ENCODE measurements at regions not wholly inside any gene's neighbourhood (a gene's known extent, or its start where the extent isn't known, plus 50 kb on each side); places are given as distances from the start of the nearest gene placed in this dataset.
"Not testable (repeated sequence)": the region's sequence is repeated elsewhere in the genome, so short reads cannot be mapped to it uniquely, and the experiment has no call there.

- no peak for DNase-seq (ENCODE audit: low read depth)
These were observed 1168.4 kb downstream of the GATA3 start for GRCh38 chr10:9222917-9223316.

- no peak for DNase-seq (ENCODE audit: low read depth)
These were observed 1173.3 kb downstream of the GATA3 start for GRCh38 chr10:9227679-9228365.

- no peak for DNase-seq (ENCODE audit: low read depth)
These were observed 1174.3 kb downstream of the GATA3 start for GRCh38 chr10:9228771-9229170.

GRCh38 chr10:9229702-9230244, 1175.3 kb downstream of the GATA3 start:
- DNase-seq (ENCODE audit: low read depth): no peak

GRCh38 chr10:9230625-9231024, 1176.1 kb downstream of the GATA3 start:
- no peak for DNase-seq (ENCODE audit: low read depth)

GRCh38 chr10:9234191-9234590, 1179.7 kb downstream of the GATA3 start:
- no peak for DNase-seq (ENCODE audit: low read depth)

GRCh38 chr10:9238041-9238440, 1183.6 kb downstream of the GATA3 start:
- DNase-seq (ENCODE audit: low read depth): no peak

DNA sequence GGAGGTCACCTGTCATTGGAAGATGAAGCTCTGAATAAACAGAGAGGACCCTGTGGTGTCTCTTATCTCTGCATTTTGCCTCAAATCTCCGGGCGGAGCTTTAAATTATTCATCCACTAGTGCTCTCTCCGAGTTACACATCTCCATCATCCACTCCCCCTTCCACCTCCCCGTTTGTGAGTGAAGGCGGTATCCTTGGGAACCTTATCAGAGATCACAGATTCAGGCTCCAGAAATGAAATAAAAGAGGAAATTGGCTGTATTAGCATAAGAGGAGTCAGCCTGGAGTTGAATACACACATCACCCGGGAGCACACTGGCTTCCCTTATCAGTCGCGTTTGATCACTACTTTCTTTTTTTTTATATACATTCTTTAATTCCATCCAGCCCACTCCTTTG, 1184.8 kb downstream of the GATA3 start:
- no peak for DNase-seq (ENCODE audit: low read depth)

- no peak for DNase-seq (ENCODE audit: low read depth)
These were observed 1189.5 kb downstream of the GATA3 start for GRCh38 chr10:9243941-9244411.

DNA sequence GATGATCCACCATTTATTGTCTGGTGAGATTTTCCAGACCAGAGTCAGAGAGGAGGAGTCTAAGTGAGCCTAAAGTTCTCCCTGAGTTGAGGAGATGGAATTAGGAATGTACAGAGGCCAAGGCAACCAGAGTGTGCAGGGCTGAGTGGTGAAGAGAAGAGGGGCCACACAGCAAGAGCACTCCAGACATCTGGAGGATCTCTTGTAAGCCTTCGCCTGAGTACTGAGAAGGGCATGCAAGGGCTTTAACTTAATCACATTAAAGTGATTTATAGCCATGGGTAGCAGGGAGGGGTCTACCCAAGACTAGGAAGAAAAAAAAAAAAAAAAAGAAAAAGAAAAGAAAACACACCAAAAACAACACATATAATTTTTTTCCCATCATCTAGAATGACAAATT, 1190.4 kb downstream of the GATA3 start:
- no peak for DNase-seq (ENCODE audit: low read depth)

DNA sequence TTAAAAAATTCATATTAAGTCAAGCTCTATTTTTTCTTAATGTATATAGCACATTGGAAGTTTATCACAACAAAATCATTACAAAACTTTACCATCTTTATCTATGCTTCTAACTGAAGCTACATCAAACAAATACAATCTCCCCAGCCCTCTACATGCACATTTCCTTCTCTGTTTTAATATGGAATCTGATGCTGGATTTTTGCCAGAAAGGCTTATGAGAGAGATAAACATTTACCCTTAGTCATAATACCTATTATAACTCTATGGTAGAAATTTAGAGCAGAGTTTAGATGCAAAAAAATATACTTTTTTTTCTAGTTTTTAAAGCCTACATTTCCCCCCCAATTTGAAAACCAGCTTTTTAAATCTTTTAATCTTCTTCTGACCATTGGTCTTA, 1198.6 kb downstream of the GATA3 start:
- DNase-seq (ENCODE audit: low read depth): no peak

- no peak for DNase-seq (ENCODE audit: low read depth)
These were observed 1199.9 kb downstream of the GATA3 start for GRCh38 chr10:9254353-9254752.

GRCh38 chr10:9260690-9261089, 1206.2 kb downstream of the GATA3 start:
- DNase-seq (ENCODE audit: low read depth): no peak

- DNase-seq (ENCODE audit: low read depth): no peak
These were observed 1208.3 kb downstream of the GATA3 start for GRCh38 chr10:9262770-9263169.

GRCh38 chr10:9268176-9268575, 1213.7 kb downstream of the GATA3 start:
- no peak for DNase-seq (ENCODE audit: low read depth)

DNA sequence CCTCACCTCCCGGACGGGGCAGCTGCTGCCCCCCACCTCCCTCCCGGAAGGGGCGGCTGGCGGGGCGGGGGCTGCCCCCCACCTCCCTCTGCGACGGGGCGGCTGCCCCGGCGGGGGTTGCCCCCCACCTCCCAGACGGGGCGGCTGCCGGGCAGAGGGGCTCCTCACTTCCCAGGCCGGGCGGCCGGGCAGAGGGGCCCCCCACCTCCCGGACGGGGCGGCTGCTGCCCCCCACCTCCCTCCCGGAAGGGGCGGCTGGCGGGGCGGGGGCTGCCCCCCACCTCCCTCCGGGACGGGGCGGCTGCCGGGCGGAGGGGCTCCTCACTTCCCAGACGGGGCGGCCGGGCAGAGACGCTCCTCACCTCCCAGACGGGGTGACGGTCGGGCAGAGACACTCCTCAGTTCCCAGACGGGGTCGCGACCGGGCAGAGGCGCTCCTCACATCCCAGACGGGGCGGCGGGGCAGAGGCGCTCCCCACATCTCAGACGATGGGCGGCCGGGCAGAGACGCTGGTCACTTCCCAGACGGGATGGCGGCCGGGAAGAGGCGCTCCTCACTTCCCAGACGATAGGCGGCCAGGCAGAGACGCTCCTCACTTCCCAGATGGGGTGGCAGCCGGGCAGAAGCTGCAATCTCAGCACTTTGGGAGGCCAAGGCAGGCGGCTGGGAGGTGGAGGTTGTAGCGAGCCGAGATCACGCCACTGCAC, 1218.8 kb downstream of the GATA3 start:
- DNase-seq (ENCODE audit: low read depth): not testable (repeated sequence)

DNA sequence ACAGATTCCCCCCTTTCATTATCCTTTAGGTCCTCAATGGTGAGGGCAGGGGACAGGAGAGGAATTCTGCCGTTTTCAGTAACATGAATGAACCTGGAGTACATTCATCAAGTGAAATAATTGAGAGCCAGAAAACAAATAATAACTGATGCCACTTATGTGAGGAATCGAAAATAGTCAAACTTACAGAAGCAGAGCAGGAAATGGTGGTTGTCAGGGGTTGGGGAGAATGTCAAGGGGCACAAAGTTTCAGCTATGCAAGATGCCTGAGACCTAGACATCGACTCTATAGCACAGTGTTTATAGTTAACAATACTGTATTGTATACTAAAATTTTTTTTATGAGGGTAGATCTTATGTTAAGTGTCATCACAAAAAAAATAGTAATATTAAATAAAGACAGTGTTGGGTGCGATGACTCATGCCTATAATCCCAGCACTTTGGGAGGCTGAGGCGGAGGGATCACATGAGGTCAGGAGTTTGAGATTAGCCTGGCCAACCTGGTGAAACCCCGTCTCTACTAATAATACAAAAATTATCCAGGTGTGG, 1219.8 kb downstream of the GATA3 start:
- DNase-seq (ENCODE audit: low read depth): no peak

GRCh38 chr10:9275861-9276260, 1221.4 kb downstream of the GATA3 start:
- no peak for DNase-seq (ENCODE audit: low read depth)

DNA sequence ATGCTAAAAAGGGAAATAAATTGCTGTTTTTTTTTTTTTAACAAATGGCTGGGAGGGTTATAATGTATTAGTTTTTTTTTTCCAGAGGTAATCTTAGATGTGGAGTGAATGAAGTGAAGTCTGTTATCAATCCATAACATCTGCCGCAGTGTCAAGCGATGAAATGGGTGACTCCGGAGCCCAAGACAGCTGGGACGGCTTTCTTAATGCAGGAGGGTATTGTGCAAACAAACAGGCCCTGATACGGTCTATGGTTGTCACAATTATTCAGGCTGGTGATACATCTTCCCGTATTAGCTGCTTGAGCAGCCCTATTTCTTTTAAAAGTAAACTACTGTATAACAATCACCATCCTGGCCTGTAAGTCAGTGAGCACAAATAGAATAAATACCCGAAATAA, 1231.2 kb downstream of the GATA3 start:
- DNase-seq (ENCODE audit: low read depth): no peak

GRCh38 chr10:9289811-9290210, 1235.3 kb downstream of the GATA3 start:
- DNase-seq (ENCODE audit: low read depth): no peak

DNA sequence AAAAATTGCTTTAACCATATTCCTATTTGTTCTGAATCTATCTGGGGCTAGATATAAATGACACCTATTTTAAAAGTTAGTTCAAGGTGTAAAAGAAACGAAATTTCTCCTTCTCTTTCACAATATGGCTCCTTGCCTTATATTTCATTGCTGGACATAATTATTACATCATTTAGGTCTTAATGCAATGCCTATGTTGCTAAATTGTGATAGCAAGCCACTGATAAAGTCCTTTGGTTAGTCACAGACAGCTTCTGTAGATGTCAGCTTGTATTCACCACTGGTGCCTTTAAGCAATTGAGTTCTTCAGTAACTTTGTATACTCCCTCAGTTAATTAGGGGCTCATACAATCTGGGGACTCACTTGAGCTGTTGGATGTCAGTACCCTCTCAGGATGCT, 1236.6 kb downstream of the GATA3 start:
- no peak for DNase-seq (ENCODE audit: low read depth)

DNA sequence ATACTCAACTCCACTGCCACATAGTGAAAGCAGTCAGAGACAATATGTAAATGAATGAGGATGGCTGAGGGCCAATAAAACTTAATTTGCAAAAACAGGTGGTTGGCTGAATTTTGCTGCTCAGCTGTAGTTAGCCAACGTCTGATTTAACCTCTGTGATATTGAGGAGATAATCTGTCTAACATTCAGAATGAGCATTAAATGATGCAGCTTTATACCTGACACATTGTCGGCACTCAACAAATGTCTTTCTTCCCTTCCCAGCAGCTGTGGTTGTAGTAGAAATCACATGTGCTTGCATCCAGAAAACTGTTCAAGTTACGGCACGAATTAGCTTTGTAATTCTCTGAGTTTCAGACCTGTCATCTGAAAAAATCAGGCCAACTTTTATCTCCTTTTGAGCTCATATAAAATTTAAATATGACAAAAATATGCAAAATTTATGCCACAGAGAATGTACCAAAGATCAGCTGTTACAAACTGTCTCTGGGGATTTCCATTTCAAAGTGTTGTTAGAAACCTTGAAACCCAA, 1239.7 kb downstream of the GATA3 start:
- no peak for DNase-seq (ENCODE audit: low read depth)

GRCh38 chr10:9294865-9295264, 1240.4 kb downstream of the GATA3 start:
- no peak for DNase-seq (ENCODE audit: low read depth)

Data from activated T-helper 1 cell treated with Interleukin-2 at 50 U/mL for 16 hours (primary cell).